ENCODE measurements at regions not wholly inside any gene's neighbourhood (a gene's known extent, or its start where the extent isn't known, plus 50 kb on each side); places are given as distances from the start of the nearest gene placed in this dataset.

DNA sequence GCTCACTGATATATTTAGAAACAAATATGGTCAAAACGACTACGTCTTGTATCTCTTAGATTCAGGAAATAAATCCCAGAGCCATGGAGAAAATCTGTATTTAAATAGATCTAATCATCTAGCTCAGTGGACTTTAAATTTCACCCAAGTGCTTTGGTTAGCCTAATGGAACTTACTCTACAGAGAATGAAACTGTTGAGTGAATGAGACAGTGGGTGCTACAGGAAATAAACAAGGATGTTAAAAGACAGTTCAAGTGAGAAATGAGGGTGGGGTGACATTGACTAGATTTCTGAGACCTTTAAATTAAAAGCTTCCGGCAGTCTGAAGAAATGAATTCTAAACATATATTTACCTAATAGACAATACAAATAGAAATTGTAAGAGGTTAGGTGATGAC, 2197.0 kb downstream of the ARAP2 start:
- no peak for DNase-seq (ENCODE audit: low spot score)
- no peak for TF ChIP-seq CTCF (IDR thresholded peaks at IDR 0.05; ENCODE audit: unreplicated experiment)

DNA sequence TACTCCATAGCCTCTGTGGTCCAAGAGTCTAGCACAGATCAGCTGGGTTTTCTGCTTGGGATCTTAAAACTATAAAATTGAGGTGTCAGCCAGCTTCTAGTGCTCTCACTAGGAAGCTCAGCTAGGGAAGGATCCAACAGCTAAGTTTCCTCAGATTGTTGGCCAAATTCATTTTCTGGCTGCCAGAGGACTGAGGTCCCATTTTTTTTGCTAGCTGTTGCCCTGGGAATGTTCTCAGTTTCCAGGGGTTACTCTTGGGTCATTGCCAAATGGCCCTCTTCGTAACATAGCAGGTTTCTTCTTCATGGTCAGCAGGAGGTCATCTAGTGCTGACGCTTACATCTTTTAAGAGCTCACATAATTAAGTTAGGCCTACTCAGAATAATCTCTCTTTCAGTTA, 2178.2 kb downstream of the ARAP2 start:
- no peak for TF ChIP-seq CTCF (IDR thresholded peaks at IDR 0.05; ENCODE audit: unreplicated experiment)
- DNase-seq (ENCODE audit: low spot score): no peak
- H3K4me1 Mint-ChIP-seq (ENCODE audit: unreplicated experiment): no peaks in the 10 kb centered on the region
- no peak overlapping the region for H3K27ac Mint-ChIP-seq (ENCODE audit: unreplicated experiment)
- no peaks in the 10 kb centered on the region for H3K27me3 Mint-ChIP-seq (ENCODE audit: unreplicated experiment)
- no peaks in the 10 kb centered on the region for H3K36me3 Mint-ChIP-seq (ENCODE audit: low read depth, unreplicated experiment)
- H3K9me3 Mint-ChIP-seq (ENCODE audit: unreplicated experiment): no peaks in the 10 kb centered on the region
- H3K4me3 Mint-ChIP-seq (ENCODE audit: unreplicated experiment): no peak overlapping the region

More for the DNA sequence above, 2197.0 kb downstream of the ARAP2 start:
- Mint-ChIP-seq H3K36me3 (ENCODE audit: low read depth, unreplicated experiment) (no peaks in the 10 kb centered on the region), H3K4me3 (ENCODE audit: unreplicated experiment) (no peak overlapping the region), H3K4me1 (ENCODE audit: unreplicated experiment) (peaks cover 5% of the 10 kb centered on the region), H3K9me3 (ENCODE audit: unreplicated experiment) (no peaks in the 10 kb centered on the region), H3K27me3 (ENCODE audit: unreplicated experiment) (no peaks in the 10 kb centered on the region), H3K27ac (ENCODE audit: unreplicated experiment) (no peak overlapping the region)

DNA sequence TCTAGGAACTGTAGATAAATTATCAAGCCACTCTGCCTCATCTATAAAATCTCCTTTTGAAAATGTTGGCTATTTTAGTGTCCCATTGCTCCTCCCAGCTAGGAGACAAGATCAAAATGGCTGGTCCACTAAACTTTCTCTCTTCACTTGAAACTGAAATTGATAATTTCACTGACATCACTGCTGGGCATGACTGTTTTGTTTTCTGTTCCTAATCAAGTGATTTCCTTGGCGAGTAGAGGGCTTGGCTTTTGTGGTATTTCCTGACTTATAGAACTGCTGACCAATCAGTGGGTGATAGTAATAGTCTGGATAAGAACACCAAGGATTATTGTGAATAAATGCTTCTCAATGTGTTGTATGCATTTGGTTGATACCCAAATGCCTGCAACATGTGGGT, 2152.9 kb downstream of the ARAP2 start:
- no peak overlapping the region for H3K27ac Mint-ChIP-seq (ENCODE audit: unreplicated experiment)
- H3K4me1 Mint-ChIP-seq (ENCODE audit: unreplicated experiment): no peaks in the 10 kb centered on the region
- no peak overlapping the region for H3K4me3 Mint-ChIP-seq (ENCODE audit: unreplicated experiment)
- H3K27me3 Mint-ChIP-seq (ENCODE audit: unreplicated experiment): peaks cover 1% of the 10 kb centered on the region
- H3K36me3 Mint-ChIP-seq (ENCODE audit: low read depth, unreplicated experiment): no peaks in the 10 kb centered on the region
- no peak for TF ChIP-seq CTCF (IDR thresholded peaks at IDR 0.05; ENCODE audit: unreplicated experiment)
- no peak for DNase-seq (ENCODE audit: low spot score)
- H3K9me3 Mint-ChIP-seq (ENCODE audit: unreplicated experiment): no peaks in the 10 kb centered on the region

- Mint-ChIP-seq H3K9me3 (ENCODE audit: unreplicated experiment) (no peaks in the 10 kb centered on the region), H3K4me3 (ENCODE audit: unreplicated experiment) (no peak overlapping the region), H3K27ac (ENCODE audit: unreplicated experiment) (no peak overlapping the region), H3K36me3 (ENCODE audit: low read depth, unreplicated experiment) (no peaks in the 10 kb centered on the region), H3K27me3 (ENCODE audit: unreplicated experiment) (no peaks in the 10 kb centered on the region), H3K4me1 (ENCODE audit: unreplicated experiment) (no peaks in the 10 kb centered on the region)
- DNase-seq (ENCODE audit: low spot score): no peak
- TF ChIP-seq CTCF (IDR thresholded peaks at IDR 0.05; ENCODE audit: unreplicated experiment): no peak
Measured at GRCh38 chr4:34094114-34094513, 2150.2 kb downstream of the ARAP2 start.

GRCh38 chr4:34105311-34105710, 2139.0 kb downstream of the ARAP2 start:
- no peaks in the 10 kb centered on the region for H3K9me3 Mint-ChIP-seq (ENCODE audit: unreplicated experiment)
- H3K36me3 Mint-ChIP-seq (ENCODE audit: low read depth, unreplicated experiment): no peaks in the 10 kb centered on the region
- H3K4me1 Mint-ChIP-seq (ENCODE audit: unreplicated experiment): no peaks in the 10 kb centered on the region
- no peaks in the 10 kb centered on the region for H3K27me3 Mint-ChIP-seq (ENCODE audit: unreplicated experiment)
- no peak overlapping the region for H3K27ac Mint-ChIP-seq (ENCODE audit: unreplicated experiment)
- no peak overlapping the region for H3K4me3 Mint-ChIP-seq (ENCODE audit: unreplicated experiment)
- no peak for TF ChIP-seq CTCF (IDR thresholded peaks at IDR 0.05; ENCODE audit: unreplicated experiment)
- DNase-seq (ENCODE audit: low spot score): no peak

All from endothelial cell (in vitro differentiated cells).